ENCODE measurements at regions not wholly inside any gene's neighbourhood (a gene's known extent, or its start where the extent isn't known, plus 50 kb on each side); places are given as distances from the start of the nearest gene placed in this dataset.

DNA sequence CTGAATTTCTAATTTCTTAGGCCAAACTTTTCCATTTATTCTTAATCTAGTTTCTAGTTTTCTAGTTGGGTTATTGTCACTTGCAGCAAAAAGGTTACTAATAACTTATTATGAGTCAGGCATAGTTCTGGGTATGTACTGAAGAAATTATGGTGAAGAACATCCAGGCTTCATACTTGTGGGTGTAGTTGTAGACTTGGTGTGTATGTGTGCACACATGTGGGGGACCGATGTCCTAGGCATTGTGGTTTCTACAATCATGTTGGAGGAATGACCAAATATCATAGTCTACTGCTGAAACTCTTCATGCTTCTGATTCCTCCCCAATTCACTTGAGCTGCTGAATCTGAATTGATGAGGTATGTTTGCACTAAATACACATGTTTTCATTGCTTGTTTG is 141.2 kb downstream of the PMAIP1 start:
- Histone ChIP-seq H3K27me3 (ENCODE audit: control insufficient read depth in 3 of 3, insufficient read depth in 3 of 3, low read length in 2 of 3) (no peaks in the 10 kb centered on the region), H3K36me3 (ENCODE audit: control insufficient read depth in 4 of 4, insufficient read depth in 4 of 4, low read length in 4 of 4) (no peaks in the 10 kb centered on the region), H3K9ac (ENCODE audit: insufficient read depth in 1 of 2, low read length in 2 of 2) (no peak overlapping the region), H3K27ac (ENCODE audit: low read depth in 1 of 2, low read length in 1 of 2) (no peak overlapping the region), H3K4me1 (ENCODE audit: control insufficient read depth in 5 of 5, insufficient read depth in 5 of 5, low read length in 5 of 5) (no peaks in the 10 kb centered on the region), H3K9me3 (ENCODE audit: control insufficient read depth in 4 of 4, insufficient read depth in 3 of 4, low read length in 3 of 4) (peaks cover 0 to 1% (median 0%) of the 10 kb centered on the region in 4 donors), H3K4me3 (no peak overlapping the region)
- DNase-seq (no peak), ATAC-seq (ENCODE audit: insufficient read depth, low FRiP score) (no peak)
- TF ChIP-seq, protein P1, sequence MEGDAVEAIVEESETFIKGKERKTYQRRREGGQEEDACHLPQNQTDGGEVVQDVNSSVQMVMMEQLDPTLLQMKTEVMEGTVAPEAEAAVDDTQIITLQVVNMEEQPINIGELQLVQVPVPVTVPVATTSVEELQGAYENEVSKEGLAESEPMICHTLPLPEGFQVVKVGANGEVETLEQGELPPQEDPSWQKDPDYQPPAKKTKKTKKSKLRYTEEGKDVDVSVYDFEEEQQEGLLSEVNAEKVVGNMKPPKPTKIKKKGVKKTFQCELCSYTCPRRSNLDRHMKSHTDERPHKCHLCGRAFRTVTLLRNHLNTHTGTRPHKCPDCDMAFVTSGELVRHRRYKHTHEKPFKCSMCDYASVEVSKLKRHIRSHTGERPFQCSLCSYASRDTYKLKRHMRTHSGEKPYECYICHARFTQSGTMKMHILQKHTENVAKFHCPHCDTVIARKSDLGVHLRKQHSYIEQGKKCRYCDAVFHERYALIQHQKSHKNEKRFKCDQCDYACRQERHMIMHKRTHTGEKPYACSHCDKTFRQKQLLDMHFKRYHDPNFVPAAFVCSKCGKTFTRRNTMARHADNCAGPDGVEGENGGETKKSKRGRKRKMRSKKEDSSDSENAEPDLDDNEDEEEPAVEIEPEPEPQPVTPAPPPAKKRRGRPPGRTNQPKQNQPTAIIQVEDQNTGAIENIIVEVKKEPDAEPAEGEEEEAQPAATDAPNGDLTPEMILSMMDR (IDR thresholded peaks at IDR 0.05; ENCODE audit: control extremely low read depth, extremely low read depth) = no peak
- 88 to 90% methylated on average over 1 of the region's 1 CpG for whole genome bisulfite sequencing, 2 donors

DNA sequence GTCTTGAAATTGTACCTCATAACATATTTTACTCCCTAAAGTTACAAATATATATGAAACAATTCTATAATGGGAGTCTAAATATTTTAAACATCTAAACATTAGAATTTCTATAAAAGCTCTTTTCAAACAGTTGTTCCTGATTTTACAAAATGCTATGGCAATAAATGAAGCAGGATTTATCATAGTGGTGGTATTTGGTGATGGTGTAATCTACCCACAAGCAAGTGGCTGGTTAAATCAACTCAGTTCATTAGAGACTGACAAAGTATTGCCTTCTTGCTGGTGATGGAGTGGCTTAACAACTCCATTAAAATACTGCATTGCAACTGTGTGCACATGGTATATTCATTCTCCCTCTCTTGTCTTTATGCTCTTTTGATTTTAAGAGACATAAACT is 138.9 kb downstream of the PMAIP1 start:
- Histone ChIP-seq H3K27me3 (ENCODE audit: control insufficient read depth in 3 of 3, insufficient read depth in 3 of 3, low read length in 2 of 3) (no peaks in the 10 kb centered on the region), H3K4me3 (no peak overlapping the region), H3K27ac (ENCODE audit: low read depth in 1 of 2, low read length in 1 of 2) (no peak overlapping the region), H3K4me1 (ENCODE audit: control insufficient read depth in 5 of 5, insufficient read depth in 5 of 5, low read length in 5 of 5) (no peaks in the 10 kb centered on the region), H3K9me3 (ENCODE audit: control insufficient read depth in 4 of 4, insufficient read depth in 3 of 4, low read length in 3 of 4) (no peaks in the 10 kb centered on the region), H3K36me3 (ENCODE audit: control insufficient read depth in 4 of 4, insufficient read depth in 4 of 4, low read length in 4 of 4) (no peaks in the 10 kb centered on the region), H3K9ac (ENCODE audit: insufficient read depth in 1 of 2, low read length in 2 of 2) (no peak overlapping the region)
- DNase-seq (no peak), ATAC-seq (ENCODE audit: insufficient read depth, low FRiP score) (no peak)
- TF ChIP-seq, protein P1 (IDR thresholded peaks at IDR 0.05; ENCODE audit: control extremely low read depth, extremely low read depth) = no peak

DNA sequence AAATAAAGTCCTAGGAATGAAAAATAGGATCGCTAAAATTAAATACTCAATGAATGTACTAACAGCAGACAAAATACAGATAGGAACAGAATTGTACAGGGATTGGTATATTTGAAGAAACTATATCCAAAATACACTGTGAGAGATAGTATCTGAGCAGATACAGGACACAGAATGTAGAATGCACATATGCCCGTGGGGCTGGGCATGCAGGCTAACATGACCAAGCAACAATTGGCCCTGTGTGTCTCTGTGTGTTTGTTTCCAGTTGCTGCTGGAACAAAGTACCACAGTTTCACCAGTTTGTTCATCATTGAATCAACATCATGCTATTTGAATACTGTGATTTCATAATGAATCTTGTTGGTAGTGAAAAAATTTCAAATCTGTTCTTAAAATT is 127.6 kb downstream of the PMAIP1 start:
- Histone ChIP-seq H3K36me3 (ENCODE audit: control insufficient read depth in 4 of 4, insufficient read depth in 4 of 4, low read length in 4 of 4) (no peaks in the 10 kb centered on the region), H3K9ac (ENCODE audit: insufficient read depth in 1 of 2, low read length in 2 of 2) (no peak overlapping the region), H3K9me3 (ENCODE audit: control insufficient read depth in 4 of 4, insufficient read depth in 3 of 4, low read length in 3 of 4) (no peaks in the 10 kb centered on the region), H3K4me1 (ENCODE audit: control insufficient read depth in 5 of 5, insufficient read depth in 5 of 5, low read length in 5 of 5) (no peaks in the 10 kb centered on the region), H3K27me3 (ENCODE audit: control insufficient read depth in 3 of 3, insufficient read depth in 3 of 3, low read length in 2 of 3) (no peaks in the 10 kb centered on the region), H3K27ac (ENCODE audit: low read depth in 1 of 2, low read length in 1 of 2) (no peak overlapping the region), H3K4me3 (no peak overlapping the region)
- TF ChIP-seq, protein P1 (IDR thresholded peaks at IDR 0.05; ENCODE audit: control extremely low read depth, extremely low read depth) = no peak
- ATAC-seq (ENCODE audit: insufficient read depth, low FRiP score) (no peak), DNase-seq (no peak)
- WGBS, 2 donors = 79 to 83% methylated on average over 2 of the region's 2 CpGs

DNA sequence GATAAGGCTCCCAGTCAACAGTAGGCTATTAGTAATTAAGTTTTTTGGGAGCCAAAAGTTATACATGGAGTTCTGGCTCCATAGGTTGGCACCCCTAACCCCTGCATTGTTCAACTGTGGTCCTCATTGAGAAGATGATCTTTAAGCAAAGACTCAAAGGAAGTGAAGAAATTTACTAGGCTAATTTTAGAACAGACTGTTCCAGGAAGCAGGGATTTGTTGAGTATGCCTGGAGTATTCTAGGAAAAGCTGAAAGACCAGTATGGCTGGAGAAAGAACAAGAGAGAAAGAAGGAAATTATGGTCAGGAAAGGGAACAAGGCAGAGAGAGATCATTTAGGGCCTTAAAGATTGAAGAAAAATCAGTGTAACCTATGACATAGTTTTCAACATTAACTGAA is 125.1 kb downstream of the PMAIP1 start:
- ATAC-seq (ENCODE audit: insufficient read depth, low FRiP score) = no peak
- H3K27ac ChIP-seq (ENCODE audit: low read depth in 1 of 2, low read length in 1 of 2) = no peak overlapping the region
- DNase-seq = peak in 1 of 3 donors; percentile 29

More for the DNA sequence above, 125.1 kb downstream of the PMAIP1 start:
- Histone ChIP-seq H3K9ac (ENCODE audit: insufficient read depth in 1 of 2, low read length in 2 of 2) (no peak overlapping the region), H3K9me3 (ENCODE audit: control insufficient read depth in 4 of 4, insufficient read depth in 3 of 4, low read length in 3 of 4) (no peaks in the 10 kb centered on the region), H3K27me3 (ENCODE audit: control insufficient read depth in 3 of 3, insufficient read depth in 3 of 3, low read length in 2 of 3) (no peaks in the 10 kb centered on the region), H3K36me3 (ENCODE audit: control insufficient read depth in 4 of 4, insufficient read depth in 4 of 4, low read length in 4 of 4) (no peaks in the 10 kb centered on the region), H3K4me3 (no peak overlapping the region), H3K4me1 (ENCODE audit: control insufficient read depth in 5 of 5, insufficient read depth in 5 of 5, low read length in 5 of 5) (no peaks in the 10 kb centered on the region)
- TF ChIP-seq, protein P1 (IDR thresholded peaks at IDR 0.05; ENCODE audit: control extremely low read depth, extremely low read depth) = no peak
